ENCODE measurements at regions not wholly inside any gene's neighbourhood (a gene's known extent, or its start where the extent isn't known, plus 50 kb on each side); places are given as distances from the start of the nearest gene placed in this dataset.

GRCh38 chr2:177325554-177325953 is 61.0 kb upstream of the NFE2L2 start:
- TF ChIP-seq CTCF (IDR thresholded peaks at IDR 0.05): no peak
- no peak for TF ChIP-seq POLR2A (IDR thresholded peaks at IDR 0.05)
